ENCODE measurements at regions not wholly inside any gene's neighbourhood (a gene's known extent, or its start where the extent isn't known, plus 50 kb on each side); places are given as distances from the start of the nearest gene placed in this dataset.

DNA sequence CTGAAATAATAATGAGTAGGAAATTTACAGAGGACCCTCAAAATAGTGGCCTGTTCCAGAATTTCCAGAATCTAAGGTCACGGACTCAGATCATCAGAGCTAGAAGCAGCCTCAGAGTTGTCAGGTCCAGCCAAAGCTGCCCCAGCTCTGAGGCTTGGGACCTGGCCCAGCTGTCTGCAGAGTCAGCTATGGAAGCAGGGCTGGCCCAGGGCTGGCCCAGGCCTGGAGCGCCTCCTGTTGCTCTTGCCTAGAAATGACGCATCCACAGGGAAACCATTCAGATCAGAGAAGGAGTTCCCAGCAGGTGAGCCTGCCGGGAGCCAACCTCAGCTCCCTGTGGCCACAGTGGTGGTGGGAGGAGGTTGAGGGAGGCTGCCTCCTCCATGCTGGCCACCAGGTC lies 106.7 kb upstream of the ARL4C start:
- TF ChIP-seq, protein P1, sequence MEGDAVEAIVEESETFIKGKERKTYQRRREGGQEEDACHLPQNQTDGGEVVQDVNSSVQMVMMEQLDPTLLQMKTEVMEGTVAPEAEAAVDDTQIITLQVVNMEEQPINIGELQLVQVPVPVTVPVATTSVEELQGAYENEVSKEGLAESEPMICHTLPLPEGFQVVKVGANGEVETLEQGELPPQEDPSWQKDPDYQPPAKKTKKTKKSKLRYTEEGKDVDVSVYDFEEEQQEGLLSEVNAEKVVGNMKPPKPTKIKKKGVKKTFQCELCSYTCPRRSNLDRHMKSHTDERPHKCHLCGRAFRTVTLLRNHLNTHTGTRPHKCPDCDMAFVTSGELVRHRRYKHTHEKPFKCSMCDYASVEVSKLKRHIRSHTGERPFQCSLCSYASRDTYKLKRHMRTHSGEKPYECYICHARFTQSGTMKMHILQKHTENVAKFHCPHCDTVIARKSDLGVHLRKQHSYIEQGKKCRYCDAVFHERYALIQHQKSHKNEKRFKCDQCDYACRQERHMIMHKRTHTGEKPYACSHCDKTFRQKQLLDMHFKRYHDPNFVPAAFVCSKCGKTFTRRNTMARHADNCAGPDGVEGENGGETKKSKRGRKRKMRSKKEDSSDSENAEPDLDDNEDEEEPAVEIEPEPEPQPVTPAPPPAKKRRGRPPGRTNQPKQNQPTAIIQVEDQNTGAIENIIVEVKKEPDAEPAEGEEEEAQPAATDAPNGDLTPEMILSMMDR (conservative IDR thresholded peaks at IDR 0.05; ENCODE audit: low read length), result 0 out of 2 replicates have a peak, but pooled peaks have one; percentile 11
- no peak for TF ChIP-seq EZH2phosphoT487 (IDR thresholded peaks at IDR 0.05; ENCODE audit: borderline replicate concordance)
- Histone ChIP-seq H3K79me2 (ENCODE audit: insufficient read depth, low read length) (no peaks in the 10 kb centered on the region), H3K4me2 (ENCODE audit: low read depth, low read length, poor library complexity, severe bottlenecking) (no peak overlapping the region)

GRCh38 chr2:234601213-234601612 lies 104.3 kb upstream of the ARL4C start:
- Histone ChIP-seq H3K36me3 (ENCODE audit: insufficient read depth, low read length) (no peaks in the 10 kb centered on the region), H3K27me3 (ENCODE audit: insufficient read depth, low read length, poor library complexity, severe bottlenecking) (no peaks in the 10 kb centered on the region), H3K4me1 (ENCODE audit: insufficient read depth, low read length, poor library complexity, severe bottlenecking) (no peaks in the 10 kb centered on the region), H3K9me3 (ENCODE audit: insufficient read depth, low read depth, low read length) (no peaks in the 10 kb centered on the region), H3F3A (ENCODE audit: low read depth) (no peaks in the 10 kb centered on the region), H3K79me2 (ENCODE audit: insufficient read depth, low read length) (no peaks in the 10 kb centered on the region), H4K20me1 (ENCODE audit: insufficient read depth, low read length, poor library complexity, severe bottlenecking) (no peaks in the 10 kb centered on the region), H2AFZ (ENCODE audit: low read length) (no peak overlapping the region), H3K4me2 (ENCODE audit: low read depth, low read length, poor library complexity, severe bottlenecking) (no peak overlapping the region), H3K9ac (ENCODE audit: low read depth, low read length, poor library complexity, severe bottlenecking) (no peak overlapping the region), H3K9me2 (replicated peaks; ENCODE audit: low read depth, low read length) (no peaks in the 10 kb centered on the region), H3K4me3 (ENCODE audit: low read length, poor library complexity, severe bottlenecking) (no peak overlapping the region)
- TF ChIP-seq, protein P1 (conservative IDR thresholded peaks at IDR 0.05; ENCODE audit: low read length), result no peak
- TF ChIP-seq EZH2phosphoT487 (IDR thresholded peaks at IDR 0.05; ENCODE audit: borderline replicate concordance), result no peak

More for the DNA sequence above, 106.7 kb upstream of the ARL4C start:
- Histone ChIP-seq H4K20me1 (ENCODE audit: insufficient read depth, low read length, poor library complexity, severe bottlenecking) (no peaks in the 10 kb centered on the region), H3K4me3 (ENCODE audit: low read length, poor library complexity, severe bottlenecking) (no peak overlapping the region), H3K9me2 (replicated peaks; ENCODE audit: low read depth, low read length) (no peaks in the 10 kb centered on the region), H3F3A (ENCODE audit: low read depth) (no peaks in the 10 kb centered on the region), H2AFZ (ENCODE audit: low read length) (no peak overlapping the region), H3K36me3 (ENCODE audit: insufficient read depth, low read length) (no peaks in the 10 kb centered on the region), H3K9ac (ENCODE audit: low read depth, low read length, poor library complexity, severe bottlenecking) (no peak overlapping the region), H3K27me3 (ENCODE audit: insufficient read depth, low read length, poor library complexity, severe bottlenecking) (no peaks in the 10 kb centered on the region), H3K4me1 (ENCODE audit: insufficient read depth, low read length, poor library complexity, severe bottlenecking) (no peaks in the 10 kb centered on the region), H3K9me3 (ENCODE audit: insufficient read depth, low read depth, low read length) (no peaks in the 10 kb centered on the region)

DNA sequence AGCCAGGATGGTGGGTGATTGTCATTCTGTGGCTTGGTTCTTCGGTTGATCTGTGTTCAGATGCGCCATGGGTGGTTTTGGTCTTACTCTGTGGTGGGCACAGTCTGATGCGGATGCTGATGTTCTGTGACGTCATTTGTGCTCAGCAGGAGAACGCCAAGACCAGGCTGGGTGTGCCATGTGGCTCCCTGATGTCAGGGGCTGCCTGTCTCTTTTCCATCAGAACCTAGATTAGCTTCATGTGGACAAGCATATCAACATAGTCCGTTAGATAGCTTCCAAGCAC lies 100.6 kb upstream of the ARL4C start:
- Histone ChIP-seq H3K79me2 (ENCODE audit: insufficient read depth, low read length) (no peaks in the 10 kb centered on the region), H3K9ac (ENCODE audit: low read depth, low read length, poor library complexity, severe bottlenecking) (no peak overlapping the region), H3K4me1 (ENCODE audit: insufficient read depth, low read length, poor library complexity, severe bottlenecking) (no peaks in the 10 kb centered on the region), H3K4me2 (ENCODE audit: low read depth, low read length, poor library complexity, severe bottlenecking) (no peak overlapping the region), H3K36me3 (ENCODE audit: insufficient read depth, low read length) (no peaks in the 10 kb centered on the region), H2AFZ (ENCODE audit: low read length) (no peak overlapping the region), H4K20me1 (ENCODE audit: insufficient read depth, low read length, poor library complexity, severe bottlenecking) (no peaks in the 10 kb centered on the region), H3K9me2 (replicated peaks; ENCODE audit: low read depth, low read length) (no peaks in the 10 kb centered on the region), H3K4me3 (ENCODE audit: low read length, poor library complexity, severe bottlenecking) (no peak overlapping the region), H3F3A (ENCODE audit: low read depth) (no peaks in the 10 kb centered on the region), H3K27me3 (ENCODE audit: insufficient read depth, low read length, poor library complexity, severe bottlenecking) (no peaks in the 10 kb centered on the region), H3K9me3 (ENCODE audit: insufficient read depth, low read depth, low read length) (no peaks in the 10 kb centered on the region)
- TF ChIP-seq, protein P1 (conservative IDR thresholded peaks at IDR 0.05; ENCODE audit: low read length), result no peak
- no peak for TF ChIP-seq EZH2phosphoT487 (IDR thresholded peaks at IDR 0.05; ENCODE audit: borderline replicate concordance)

Data from Loucy (cell line).